GM23338 (cell line): ENCODE measurements at regions not wholly inside any gene's neighbourhood (a gene's known extent, or its start where the extent isn't known, plus 50 kb on each side); places are given as distances from the start of the nearest gene placed in this dataset.

Experiments used
- ATAC-seq: fragments of 200-7000 bp; cut with Tn5 transposase; 3 replicates; pipeline ENCODE4 v1.9.1; 2020
- DNase-seq: peaks from one replicate; pipeline ENCODE4 v3.0.0-alpha.2; 2015; ENCODE audit warnings: low spot score
- H2AFZ ChIP-seq: fragments of 200-600 bp; sonication (generic); 2 replicates; pipeline ENCODE4 v1.8.0; 2016; ENCODE audit warnings: antibody characterized with exemption, mild to moderate bottlenecking, moderate library complexity
- H3F3A ChIP-seq: fragments of 200-600 bp; sonication (generic); replicated peaks from 2 replicates; pipeline ENCODE4 v1.8.0; 2017; ENCODE audit warnings: antibody characterized with exemption, mixed run types, low read depth
- H3K27ac ChIP-seq: fragments of 200-600 bp; sonication (generic); 2 replicates; pipeline ENCODE4 v1.6.1; 2016; ENCODE audit warnings: low read depth
- H3K27me3 ChIP-seq: fragments of 200-600 bp; sonication (generic); 2 replicates; pipeline ENCODE4 v1.8.0; 2016; ENCODE audit warnings: mild to moderate bottlenecking, mixed run types, moderate library complexity; ENCODE audit not compliant: insufficient read depth
- H3K36me3 ChIP-seq: fragments of 200-600 bp; sonication (generic); 2 replicates; pipeline ENCODE4 v1.8.0; 2016; ENCODE audit warnings: mild to moderate bottlenecking; ENCODE audit not compliant: insufficient read depth
- H3K4me1 ChIP-seq: fragments of 200-600 bp; sonication (generic); 2 replicates; pipeline ENCODE4 v1.8.0; 2016; ENCODE audit warnings: mild to moderate bottlenecking, moderate library complexity; ENCODE audit not compliant: insufficient read depth
- H3K4me2 ChIP-seq: fragments of 200-600 bp; sonication (generic); 2 replicates; pipeline ENCODE4 v1.7.1; 2017; ENCODE audit warnings: mixed run types
- H3K4me3 ChIP-seq: fragments of 200-600 bp; sonication (generic); 2 replicates; pipeline ENCODE4 v1.6.1; 2016; ENCODE audit warnings: mixed run types
- H3K79me2 ChIP-seq: fragments of 200-600 bp; sonication (generic); replicated peaks from 2 replicates; pipeline ENCODE4 v1.8.0; 2017; ENCODE audit warnings: mild to moderate bottlenecking; ENCODE audit not compliant: insufficient read depth
- H3K9me2 ChIP-seq: fragments of 200-600 bp; sonication (generic); 2 replicates; pipeline ENCODE4 v1.8.0; 2017; ENCODE audit not compliant: insufficient read depth
- H4K20me1 ChIP-seq: fragments of 200-600 bp; sonication (generic); replicated peaks from 2 replicates; pipeline ENCODE4 v1.8.0; 2017; ENCODE audit warnings: mild to moderate bottlenecking; ENCODE audit not compliant: insufficient read depth
- H3K27ac Mint-ChIP-seq: 2 replicates; pipeline ENCODE4 v1.8.0; 2020; ENCODE audit warnings: inconsistent platforms, mild to moderate bottlenecking, moderate library complexity, mixed read lengths
- H3K27me3 Mint-ChIP-seq: 3 replicates; pipeline ENCODE4 v1.8.0; 2022; ENCODE audit warnings: low read depth, mild to moderate bottlenecking, moderate library complexity, mixed read lengths, inconsistent platforms; ENCODE audit not compliant: insufficient read depth, poor library complexity
- H3K36me3 Mint-ChIP-seq: 3 replicates; pipeline ENCODE4 v1.8.0; 2021; ENCODE audit warnings: low read depth, mild to moderate bottlenecking, inconsistent platforms, moderate library complexity, mixed read lengths
- H3K4me1 Mint-ChIP-seq: 3 replicates; pipeline ENCODE4 v1.8.0; 2020; ENCODE audit warnings: mild to moderate bottlenecking, inconsistent platforms, mixed read lengths
- H3K4me3 Mint-ChIP-seq: 3 replicates; pipeline ENCODE4 v1.8.0; 2021; ENCODE audit warnings: moderate library complexity, mild to moderate bottlenecking, inconsistent platforms, mixed read lengths
- H3K9me3 Mint-ChIP-seq: 3 replicates; pipeline ENCODE4 v1.8.0; 2020; ENCODE audit warnings: moderate library complexity, mild to moderate bottlenecking, inconsistent platforms, mixed read lengths
- EZH2 ChIP-seq: fragments of 200-600 bp; sonication (generic); IDR thresholded peaks from one replicate; pipeline ENCODE4 v1.8.0; 2017; ENCODE audit warnings: antibody characterized with exemption, mild to moderate bottlenecking, low read depth; ENCODE audit not compliant: unreplicated experiment
- NANOG ChIP-seq: IDR thresholded peaks from 2 replicates; pipeline ENCODE4 v1.6.1; 2016; ENCODE audit warnings: antibody characterized with exemption, borderline replicate concordance
- POLR2AphosphoS5 ChIP-seq: IDR thresholded peaks from 2 replicates; pipeline ENCODE4 v1.6.1; 2016; ENCODE audit warnings: antibody characterized with exemption, low read depth
- STAT1 ChIP-seq: IDR thresholded peaks from one replicate; pipeline ENCODE4 v1.6.1; 2016; ENCODE audit warnings: antibody characterized with exemption; ENCODE audit not compliant: unreplicated experiment
- ZNF331 ChIP-seq: fragments of 250-450 bp; sonication (Bioruptor Pico); IDR thresholded peaks from 2 replicates; pipeline ENCODE4 v1.5.0; 2020; ENCODE audit warnings: low read depth, mild to moderate bottlenecking, moderate library complexity
- TF ChIP-seq, protein P1 (sequence below): IDR thresholded peaks from one replicate; pipeline ENCODE4 v1.6.1; 2018; ENCODE audit warnings: antibody characterized with exemption; ENCODE audit not compliant: unreplicated experiment
- TF ChIP-seq, protein P2 (sequence below): IDR thresholded peaks from 2 replicates; pipeline ENCODE4 v1.6.1; 2016; ENCODE audit warnings: antibody characterized with exemption
- TF ChIP-seq, protein P3 (sequence below), 2 experiments: fragments of 200-600 bp in 1 of 2; sonication (generic) in 1 of 2; conservative IDR thresholded peaks; 2 replicates each; pipeline versions ENCODE4 v1.5.1 to v1.6.1; 2016 to 2017; ENCODE audit warnings: antibody characterized with exemption in 2 of 2, low read depth in 2 of 2, mild to moderate bottlenecking in 2 of 2, moderate library complexity in 1 of 2
- TF ChIP-seq, protein P4 (sequence below): fragments of 250-450 bp; sonication (Bioruptor Pico); IDR thresholded peaks from 2 replicates; pipeline ENCODE4 v1.5.0; 2020; ENCODE audit warnings: mild to moderate bottlenecking, moderate library complexity

DNA sequence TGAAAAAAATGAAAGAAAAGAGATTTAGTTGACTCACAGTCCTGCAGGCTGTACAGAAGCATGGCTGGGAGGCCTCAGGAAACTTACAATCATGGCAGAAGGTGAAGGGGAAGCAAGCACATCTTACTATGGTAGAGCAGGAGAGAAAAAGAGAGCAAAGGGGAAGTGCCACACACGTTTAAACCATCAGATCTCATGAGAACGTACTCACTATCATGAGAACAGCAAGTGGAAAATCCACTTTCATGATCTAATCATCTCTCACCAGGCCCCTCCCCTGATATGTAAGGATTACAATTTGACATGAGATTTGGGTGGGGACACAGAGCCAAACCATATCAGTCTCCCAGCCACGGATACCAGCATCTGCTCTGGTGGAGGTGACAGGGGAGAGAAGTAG, 50.8 kb upstream of the CPOX start:
- Histone ChIP-seq H3K9me2 (no peaks in the 10 kb centered on the region), H3K36me3 (no peaks in the 10 kb centered on the region), H4K20me1 (no peaks in the 10 kb centered on the region), H2AFZ (no peak overlapping the region), H3K79me2 (no peaks in the 10 kb centered on the region), H3K27me3 (no peaks in the 10 kb centered on the region), H3F3A (no peaks in the 10 kb centered on the region), H3K4me1 (no peaks in the 10 kb centered on the region), H3K27ac (no peak overlapping the region), H3K4me3 (no peak overlapping the region), H3K4me2 (no peak overlapping the region)
- Mint-ChIP-seq H3K27ac (no peak overlapping the region), H3K9me3 (no peaks in the 10 kb centered on the region), H3K27me3 (no peaks in the 10 kb centered on the region), H3K4me1 (no peaks in the 10 kb centered on the region), H3K4me3 (no peak overlapping the region), H3K36me3 (no peaks in the 10 kb centered on the region)
- ATAC-seq (no peak), DNase-seq (no peak)
- TF ChIP-seq EZH2, result no peak
- TF ChIP-seq, protein P1, sequence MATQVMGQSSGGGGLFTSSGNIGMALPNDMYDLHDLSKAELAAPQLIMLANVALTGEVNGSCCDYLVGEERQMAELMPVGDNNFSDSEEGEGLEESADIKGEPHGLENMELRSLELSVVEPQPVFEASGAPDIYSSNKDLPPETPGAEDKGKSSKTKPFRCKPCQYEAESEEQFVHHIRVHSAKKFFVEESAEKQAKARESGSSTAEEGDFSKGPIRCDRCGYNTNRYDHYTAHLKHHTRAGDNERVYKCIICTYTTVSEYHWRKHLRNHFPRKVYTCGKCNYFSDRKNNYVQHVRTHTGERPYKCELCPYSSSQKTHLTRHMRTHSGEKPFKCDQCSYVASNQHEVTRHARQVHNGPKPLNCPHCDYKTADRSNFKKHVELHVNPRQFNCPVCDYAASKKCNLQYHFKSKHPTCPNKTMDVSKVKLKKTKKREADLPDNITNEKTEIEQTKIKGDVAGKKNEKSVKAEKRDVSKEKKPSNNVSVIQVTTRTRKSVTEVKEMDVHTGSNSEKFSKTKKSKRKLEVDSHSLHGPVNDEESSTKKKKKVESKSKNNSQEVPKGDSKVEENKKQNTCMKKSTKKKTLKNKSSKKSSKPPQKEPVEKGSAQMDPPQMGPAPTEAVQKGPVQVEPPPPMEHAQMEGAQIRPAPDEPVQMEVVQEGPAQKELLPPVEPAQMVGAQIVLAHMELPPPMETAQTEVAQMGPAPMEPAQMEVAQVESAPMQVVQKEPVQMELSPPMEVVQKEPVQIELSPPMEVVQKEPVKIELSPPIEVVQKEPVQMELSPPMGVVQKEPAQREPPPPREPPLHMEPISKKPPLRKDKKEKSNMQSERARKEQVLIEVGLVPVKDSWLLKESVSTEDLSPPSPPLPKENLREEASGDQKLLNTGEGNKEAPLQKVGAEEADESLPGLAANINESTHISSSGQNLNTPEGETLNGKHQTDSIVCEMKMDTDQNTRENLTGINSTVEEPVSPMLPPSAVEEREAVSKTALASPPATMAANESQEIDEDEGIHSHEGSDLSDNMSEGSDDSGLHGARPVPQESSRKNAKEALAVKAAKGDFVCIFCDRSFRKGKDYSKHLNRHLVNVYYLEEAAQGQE, result no peak
- TF ChIP-seq, protein P2, sequence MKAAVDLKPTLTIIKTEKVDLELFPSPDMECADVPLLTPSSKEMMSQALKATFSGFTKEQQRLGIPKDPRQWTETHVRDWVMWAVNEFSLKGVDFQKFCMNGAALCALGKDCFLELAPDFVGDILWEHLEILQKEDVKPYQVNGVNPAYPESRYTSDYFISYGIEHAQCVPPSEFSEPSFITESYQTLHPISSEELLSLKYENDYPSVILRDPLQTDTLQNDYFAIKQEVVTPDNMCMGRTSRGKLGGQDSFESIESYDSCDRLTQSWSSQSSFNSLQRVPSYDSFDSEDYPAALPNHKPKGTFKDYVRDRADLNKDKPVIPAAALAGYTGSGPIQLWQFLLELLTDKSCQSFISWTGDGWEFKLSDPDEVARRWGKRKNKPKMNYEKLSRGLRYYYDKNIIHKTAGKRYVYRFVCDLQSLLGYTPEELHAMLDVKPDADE, result no peak
- no peak for TF ChIP-seq POLR2AphosphoS5
- TF ChIP-seq STAT1, result no peak
- TF ChIP-seq, protein P3, sequence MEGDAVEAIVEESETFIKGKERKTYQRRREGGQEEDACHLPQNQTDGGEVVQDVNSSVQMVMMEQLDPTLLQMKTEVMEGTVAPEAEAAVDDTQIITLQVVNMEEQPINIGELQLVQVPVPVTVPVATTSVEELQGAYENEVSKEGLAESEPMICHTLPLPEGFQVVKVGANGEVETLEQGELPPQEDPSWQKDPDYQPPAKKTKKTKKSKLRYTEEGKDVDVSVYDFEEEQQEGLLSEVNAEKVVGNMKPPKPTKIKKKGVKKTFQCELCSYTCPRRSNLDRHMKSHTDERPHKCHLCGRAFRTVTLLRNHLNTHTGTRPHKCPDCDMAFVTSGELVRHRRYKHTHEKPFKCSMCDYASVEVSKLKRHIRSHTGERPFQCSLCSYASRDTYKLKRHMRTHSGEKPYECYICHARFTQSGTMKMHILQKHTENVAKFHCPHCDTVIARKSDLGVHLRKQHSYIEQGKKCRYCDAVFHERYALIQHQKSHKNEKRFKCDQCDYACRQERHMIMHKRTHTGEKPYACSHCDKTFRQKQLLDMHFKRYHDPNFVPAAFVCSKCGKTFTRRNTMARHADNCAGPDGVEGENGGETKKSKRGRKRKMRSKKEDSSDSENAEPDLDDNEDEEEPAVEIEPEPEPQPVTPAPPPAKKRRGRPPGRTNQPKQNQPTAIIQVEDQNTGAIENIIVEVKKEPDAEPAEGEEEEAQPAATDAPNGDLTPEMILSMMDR (conservative IDR thresholded peaks at IDR 0.05; ENCODE audit: low read depth in 2 of 2), result no peak
- no peak for TF ChIP-seq NANOG
- no peak for TF ChIP-seq ZNF331 (CRISPR knock-in tag)
- TF ChIP-seq, protein P4, sequence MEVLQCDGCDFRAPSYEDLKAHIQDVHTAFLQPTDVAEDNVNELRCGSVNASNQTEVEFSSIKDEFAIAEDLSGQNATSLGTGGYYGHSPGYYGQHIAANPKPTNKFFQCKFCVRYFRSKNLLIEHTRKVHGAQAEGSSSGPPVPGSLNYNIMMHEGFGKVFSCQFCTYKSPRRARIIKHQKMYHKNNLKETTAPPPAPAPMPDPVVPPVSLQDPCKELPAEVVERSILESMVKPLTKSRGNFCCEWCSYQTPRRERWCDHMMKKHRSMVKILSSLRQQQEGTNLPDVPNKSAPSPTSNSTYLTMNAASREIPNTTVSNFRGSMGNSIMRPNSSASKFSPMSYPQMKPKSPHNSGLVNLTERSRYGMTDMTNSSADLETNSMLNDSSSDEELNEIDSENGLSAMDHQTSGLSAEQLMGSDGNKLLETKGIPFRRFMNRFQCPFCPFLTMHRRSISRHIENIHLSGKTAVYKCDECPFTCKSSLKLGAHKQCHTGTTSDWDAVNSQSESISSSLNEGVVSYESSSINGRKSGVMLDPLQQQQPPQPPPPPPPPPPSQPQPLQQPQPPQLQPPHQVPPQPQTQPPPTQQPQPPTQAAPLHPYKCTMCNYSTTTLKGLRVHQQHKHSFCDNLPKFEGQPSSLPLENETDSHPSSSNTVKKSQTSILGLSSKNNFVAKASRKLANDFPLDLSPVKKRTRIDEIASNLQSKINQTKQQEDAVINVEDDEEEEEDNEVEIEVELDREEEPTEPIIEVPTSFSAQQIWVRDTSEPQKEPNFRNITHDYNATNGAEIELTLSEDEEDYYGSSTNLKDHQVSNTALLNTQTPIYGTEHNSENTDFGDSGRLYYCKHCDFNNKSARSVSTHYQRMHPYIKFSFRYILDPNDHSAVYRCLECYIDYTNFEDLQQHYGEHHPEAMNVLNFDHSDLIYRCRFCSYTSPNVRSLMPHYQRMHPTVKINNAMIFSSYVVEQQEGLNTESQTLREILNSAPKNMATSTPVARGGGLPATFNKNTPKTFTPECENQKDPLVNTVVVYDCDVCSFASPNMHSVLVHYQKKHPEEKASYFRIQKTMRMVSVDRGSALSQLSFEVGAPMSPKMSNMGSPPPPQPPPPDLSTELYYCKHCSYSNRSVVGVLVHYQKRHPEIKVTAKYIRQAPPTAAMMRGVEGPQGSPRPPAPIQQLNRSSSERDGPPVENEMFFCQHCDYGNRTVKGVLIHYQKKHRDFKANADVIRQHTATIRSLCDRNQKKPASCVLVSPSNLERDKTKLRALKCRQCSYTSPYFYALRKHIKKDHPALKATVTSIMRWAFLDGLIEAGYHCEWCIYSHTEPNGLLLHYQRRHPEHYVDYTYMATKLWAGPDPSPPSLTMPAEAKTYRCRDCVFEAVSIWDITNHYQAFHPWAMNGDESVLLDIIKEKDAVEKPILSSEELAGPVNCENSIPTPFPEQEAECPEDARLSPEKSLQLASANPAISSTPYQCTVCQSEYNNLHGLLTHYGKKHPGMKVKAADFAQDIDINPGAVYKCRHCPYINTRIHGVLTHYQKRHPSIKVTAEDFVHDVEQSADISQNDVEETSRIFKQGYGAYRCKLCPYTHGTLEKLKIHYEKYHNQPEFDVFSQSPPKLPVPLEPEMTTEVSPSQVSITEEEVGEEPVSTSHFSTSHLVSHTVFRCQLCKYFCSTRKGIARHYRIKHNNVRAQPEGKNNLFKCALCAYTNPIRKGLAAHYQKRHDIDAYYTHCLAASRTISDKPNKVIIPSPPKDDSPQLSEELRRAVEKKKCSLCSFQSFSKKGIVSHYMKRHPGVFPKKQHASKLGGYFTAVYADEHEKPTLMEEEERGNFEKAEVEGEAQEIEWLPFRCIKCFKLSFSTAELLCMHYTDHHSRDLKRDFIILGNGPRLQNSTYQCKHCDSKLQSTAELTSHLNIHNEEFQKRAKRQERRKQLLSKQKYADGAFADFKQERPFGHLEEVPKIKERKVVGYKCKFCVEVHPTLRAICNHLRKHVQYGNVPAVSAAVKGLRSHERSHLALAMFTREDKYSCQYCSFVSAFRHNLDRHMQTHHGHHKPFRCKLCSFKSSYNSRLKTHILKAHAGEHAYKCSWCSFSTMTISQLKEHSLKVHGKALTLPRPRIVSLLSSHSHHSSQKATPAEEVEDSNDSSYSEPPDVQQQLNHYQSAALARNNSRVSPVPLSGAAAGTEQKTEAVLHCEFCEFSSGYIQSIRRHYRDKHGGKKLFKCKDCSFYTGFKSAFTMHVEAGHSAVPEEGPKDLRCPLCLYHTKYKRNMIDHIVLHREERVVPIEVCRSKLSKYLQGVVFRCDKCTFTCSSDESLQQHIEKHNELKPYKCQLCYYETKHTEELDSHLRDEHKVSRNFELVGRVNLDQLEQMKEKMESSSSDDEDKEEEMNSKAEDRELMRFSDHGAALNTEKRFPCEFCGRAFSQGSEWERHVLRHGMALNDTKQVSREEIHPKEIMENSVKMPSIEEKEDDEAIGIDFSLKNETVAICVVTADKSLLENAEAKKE (CRISPR knock-in tag), result no peak
